HL-60/S4 treated with phorbol 12-myristate 13-acetate at 8.2 ng/mL for 4 days and 3 days (cell line): ENCODE measurements at regions not wholly inside any gene's neighbourhood (a gene's known extent, or its start where the extent isn't known, plus 50 kb on each side); places are given as distances from the start of the nearest gene placed in this dataset.

Source experiments
- in situ Hi-C: fragments of 300-500 bp; cut with MboI; formaldehyde crosslinking; loops from 2 replicates; pipeline ENCODE4 v1.15.0; 2022; ENCODE audit warnings: low sequenced_read_pairs

DNA sequence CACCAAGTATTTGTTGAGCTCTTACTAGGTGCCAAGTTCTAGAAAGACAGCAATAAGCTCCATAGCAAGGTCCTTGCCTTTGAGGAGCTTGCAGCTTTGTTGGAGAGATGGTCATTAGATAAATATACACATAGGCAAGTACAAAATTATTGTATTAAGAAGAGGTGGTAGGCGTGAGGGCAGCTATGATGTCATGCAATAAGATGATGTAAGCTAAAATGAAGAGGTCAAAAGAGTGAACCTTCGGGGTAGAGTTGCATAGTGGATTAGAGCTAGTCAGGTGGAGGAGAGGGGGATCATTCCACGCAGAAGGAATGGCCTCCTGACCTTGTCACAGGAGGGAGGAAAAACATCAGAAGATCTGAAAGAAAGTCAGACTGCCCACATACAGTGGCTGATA, 141.9 kb upstream of the PCSK2 start:
- in situ Hi-C loops, result no loop called here

DNA sequence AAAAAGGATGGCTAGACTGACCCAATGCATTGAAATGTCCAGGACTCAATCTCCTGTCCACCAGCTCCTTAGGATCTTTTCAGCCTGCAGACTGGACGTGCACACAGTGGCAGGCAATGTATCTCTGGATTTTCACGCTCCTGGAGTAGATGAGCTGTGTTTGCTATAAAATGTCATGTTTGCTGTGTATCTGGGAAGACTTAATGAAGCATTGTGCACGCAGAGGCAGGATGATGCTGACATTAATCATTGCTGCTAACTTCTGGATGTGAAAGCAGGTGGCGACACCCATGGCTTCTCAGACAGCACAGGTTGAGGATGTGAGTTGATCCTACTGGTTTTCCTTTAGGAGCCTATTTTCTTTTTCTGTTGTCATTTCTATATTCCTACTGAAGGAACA, 133.1 kb upstream of the PCSK2 start:
- in situ Hi-C loops, result no loop called here

DNA sequence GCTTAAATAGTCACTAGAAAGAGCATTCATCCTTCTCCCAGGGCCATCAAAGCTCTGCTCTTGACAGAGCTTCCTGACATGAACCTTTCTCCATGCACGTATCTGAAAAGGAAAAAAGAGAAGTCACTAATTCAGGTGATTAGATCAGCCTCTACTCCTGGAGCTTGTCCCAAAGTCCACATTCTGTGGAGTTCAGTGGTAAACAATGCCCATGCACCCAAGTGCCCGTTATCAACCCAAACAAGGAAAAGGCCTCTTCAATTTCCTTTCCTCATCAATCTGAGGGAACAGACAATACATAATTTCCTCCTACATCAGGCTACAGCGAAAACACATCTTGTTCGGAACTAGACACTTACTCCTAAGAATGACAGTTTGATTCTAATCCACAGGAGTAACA, 129.2 kb upstream of the PCSK2 start:
- in situ Hi-C loops, result no loop called here

DNA sequence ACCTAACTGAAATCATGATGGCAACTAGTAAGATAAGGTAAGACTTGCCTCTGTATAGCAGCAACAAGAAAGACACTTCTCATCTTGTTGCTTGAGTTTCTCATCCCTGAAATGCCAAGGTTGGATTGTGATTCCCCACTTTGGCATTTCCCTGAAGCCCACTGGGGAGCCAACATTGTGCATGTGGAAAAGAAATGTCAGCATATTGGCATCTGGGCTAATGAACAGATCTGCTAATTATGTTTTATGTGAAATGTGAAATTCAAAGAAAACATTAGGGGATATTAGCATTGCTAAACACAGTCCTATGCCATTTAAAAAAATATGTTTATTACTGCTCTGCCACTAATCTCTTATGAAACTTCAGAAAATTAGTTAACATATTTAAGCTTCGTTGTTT, 126.3 kb upstream of the PCSK2 start:
- in situ Hi-C loops, result no loop called here

DNA sequence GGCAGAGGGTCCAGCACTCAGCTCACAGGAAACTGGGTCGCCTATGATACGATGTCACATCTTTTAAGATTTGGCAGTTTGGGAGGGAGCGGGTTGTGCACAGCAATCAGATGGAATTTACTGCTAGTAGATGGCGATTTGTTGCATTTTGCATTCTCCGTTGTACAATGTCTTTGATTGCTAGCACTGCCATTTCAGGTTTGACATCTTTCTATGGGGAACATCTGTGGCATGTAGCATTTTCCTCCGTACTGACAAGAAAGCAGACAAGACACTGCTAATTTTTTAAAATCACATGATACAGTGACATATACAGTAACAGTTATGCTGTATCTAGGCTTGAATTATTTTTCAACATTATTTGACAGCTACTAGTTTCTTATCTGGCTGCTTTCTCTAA, 119.7 kb upstream of the PCSK2 start:
- in situ Hi-C loops, result no loop called here

DNA sequence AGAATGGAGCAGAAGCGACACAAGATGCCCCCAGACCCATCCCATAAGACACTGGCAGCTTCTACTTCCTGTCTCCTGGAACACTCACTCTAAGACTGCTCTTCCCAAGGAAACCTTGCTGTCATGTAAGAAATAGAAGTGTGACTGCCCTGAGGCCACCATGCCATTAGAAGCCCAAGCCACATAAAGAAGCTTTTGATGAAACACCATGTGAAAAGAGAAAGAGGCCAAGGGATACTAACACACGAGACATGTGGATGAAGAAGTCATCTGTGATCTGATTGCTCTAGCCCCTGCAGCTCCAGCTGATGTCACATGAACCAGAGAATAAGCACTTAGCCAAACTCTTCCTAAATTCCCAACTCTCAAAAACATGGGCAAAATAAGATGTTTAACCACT, 117.9 kb upstream of the PCSK2 start:
- in situ Hi-C loops, result no loop called here

DNA sequence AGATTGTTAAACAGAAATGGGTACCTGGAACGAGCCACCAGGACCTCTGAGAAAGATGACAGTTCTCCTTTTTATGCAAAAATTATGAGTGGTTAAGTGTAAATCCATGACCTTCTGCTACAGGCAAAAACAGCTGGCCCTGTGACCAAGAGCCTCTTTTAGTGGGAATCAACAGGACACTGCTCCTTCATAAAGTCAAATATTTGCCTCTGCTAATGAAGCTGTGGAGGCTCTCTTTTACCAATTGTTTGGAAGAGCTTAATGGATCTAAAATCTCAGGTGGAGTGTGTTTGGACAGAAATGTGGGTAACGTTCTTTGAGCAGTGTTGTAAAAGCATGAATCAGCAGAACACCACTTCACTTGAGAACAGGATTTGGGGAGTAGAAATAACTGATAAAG, 117.5 kb upstream of the PCSK2 start:
- in situ Hi-C loops, result no loop called here

DNA sequence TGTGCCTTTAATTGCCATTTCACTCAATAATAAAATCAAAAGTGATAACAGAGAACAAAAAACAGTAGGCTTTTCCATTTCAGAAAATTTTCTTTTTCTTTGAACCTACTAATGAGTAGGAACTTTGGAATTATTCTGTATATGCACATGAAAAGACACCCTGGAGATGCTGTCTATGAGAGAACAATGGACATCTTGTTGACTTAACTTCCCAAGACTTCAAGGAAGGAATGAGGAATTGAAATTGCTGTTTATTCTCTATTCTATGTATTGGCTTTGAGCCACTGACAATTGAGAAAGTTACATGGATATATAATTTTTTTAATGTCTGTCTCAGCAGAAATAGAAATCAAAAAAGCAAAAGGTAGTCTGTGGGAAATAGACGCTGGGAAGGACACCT, 98.6 kb upstream of the PCSK2 start:
- in situ Hi-C loops, result no loop called here

DNA sequence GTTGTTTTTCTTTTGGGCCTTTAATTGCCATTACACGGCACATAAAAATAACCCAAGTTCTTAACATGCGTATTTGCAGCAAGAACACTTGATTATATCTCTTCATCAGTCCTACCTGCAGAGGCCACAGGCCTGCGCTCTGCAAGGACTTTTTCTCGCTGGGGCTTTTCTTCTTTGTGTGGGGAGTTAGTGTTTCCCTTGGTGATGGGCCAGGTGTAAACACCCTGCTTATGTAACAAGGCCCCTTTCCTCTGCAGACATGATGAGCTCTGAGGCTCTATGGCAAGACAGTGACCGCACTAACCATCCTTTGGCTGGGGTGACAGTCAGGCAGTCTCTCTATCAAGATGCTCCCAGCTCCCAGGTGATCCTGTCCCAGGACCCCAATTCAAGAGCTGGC, 97.8 kb upstream of the PCSK2 start:
- in situ Hi-C loops, result no loop called here

DNA sequence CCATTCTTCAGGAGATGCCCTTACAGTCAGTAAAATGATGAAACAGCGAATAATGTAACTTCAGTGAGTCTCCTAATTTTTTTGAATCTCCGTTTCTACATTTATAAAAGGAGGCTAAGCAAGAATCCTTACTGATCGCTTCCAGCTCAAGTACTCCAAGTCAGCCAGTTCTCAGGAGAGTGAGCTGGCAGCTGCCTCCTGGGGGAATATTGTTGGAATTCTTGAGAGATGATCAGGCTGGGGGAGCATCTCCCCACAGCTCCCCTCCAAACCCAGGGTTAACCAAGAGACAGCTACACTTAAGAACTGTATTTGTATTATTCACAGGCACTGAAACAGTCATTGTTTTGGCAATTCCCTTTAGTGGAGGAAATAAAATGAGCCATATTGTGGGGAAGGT, 89.1 kb upstream of the PCSK2 start:
- in situ Hi-C loops, result no loop called here

DNA sequence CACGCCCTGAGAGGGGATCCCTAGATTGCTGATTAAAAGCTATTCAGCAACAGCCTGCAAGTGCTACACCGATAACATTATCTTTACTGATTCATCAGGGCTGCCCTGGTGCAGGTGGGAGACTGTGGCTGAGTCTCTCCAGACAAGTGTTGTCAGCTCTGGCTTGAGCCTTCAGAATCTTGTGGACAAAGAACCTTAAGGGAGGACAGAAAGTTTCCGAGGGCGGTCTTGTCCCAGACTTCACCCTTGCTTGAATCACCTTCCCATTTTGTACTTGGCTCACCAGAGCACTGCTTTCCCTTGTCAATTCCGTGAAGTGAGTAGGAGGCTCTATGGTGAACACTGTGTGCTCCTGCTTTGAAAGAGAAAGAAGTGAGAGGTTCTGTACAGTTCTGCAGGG, 88.6 kb upstream of the PCSK2 start:
- in situ Hi-C loops, result no loop called here

DNA sequence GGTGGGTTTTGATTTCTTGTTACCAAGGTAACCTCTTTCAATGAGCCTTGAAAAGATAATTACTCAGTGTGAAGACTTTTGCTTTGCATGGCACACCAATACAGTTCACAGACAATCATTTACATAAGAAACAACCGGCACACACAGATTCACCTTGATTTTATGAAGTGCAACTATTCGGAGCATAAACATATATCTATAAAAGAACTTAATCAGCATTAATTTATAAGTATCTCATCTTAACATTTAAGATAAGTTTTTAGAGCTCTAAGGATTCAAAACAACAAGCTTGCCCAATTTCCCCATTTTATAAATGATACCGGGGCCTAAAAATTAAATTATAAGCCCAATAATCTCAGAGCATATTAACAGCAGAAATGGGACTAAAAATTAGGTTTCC, 85.9 kb upstream of the PCSK2 start:
- in situ Hi-C loops, result no loop called here

DNA sequence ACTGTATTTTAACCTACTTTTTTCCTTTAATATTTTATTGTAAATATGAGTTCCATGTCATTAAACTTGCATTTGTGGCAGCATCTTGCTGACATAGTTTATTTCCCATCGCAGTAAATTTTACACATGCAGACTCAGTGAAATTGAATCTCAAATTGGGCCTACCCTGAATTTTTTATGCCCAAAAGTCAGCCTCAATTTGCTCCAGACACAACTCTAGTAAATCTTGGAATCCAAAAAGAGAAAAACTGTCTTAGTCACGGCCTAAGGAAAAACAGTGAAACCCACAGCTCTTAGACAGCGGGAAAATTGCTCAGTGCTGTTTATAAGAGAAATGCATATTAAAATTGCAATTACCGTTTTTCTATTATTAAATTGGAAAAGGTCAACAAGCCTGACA, 85.3 kb upstream of the PCSK2 start:
- in situ Hi-C loops, result no loop called here

DNA sequence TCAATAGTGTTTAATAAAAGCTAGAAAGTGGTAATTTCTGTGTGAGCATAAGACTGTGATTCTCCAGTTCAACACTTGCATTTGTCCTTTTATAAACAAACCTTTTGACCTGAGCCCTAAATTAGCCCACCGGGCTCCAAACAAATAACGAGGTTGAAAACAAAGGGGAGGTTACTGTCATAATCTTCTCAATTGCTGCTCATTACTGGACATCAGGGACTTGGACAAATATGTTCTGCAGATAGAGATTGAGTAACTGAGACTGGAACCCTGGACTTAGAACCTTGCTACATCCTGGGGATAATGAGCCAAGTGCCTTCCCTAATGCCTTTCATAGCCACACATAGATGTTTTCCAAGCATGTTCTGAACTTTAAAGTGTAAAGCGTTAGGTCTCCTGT, 84.2 kb upstream of the PCSK2 start:
- in situ Hi-C loops, result no loop called here

DNA sequence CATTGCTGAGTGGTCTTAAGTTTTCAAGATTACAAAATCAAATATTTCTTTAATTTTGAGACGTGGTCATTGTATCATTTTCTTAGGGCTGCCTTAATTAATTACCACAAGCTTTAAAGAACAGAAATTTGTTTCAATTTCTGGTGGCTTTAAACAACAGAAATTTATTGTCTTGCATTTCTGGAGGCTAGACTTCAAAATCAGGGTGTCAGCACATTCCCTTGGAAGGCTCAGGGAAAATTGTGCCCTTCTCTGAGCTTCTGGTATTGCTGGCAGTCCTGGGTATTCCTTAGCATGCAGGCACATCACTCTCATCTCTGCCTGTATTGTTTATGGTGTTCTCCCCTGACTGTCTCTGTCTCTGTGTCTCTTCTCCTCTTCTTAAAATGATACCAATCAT, 76.0 kb upstream of the PCSK2 start:
- in situ Hi-C loops, result no loop called here

DNA sequence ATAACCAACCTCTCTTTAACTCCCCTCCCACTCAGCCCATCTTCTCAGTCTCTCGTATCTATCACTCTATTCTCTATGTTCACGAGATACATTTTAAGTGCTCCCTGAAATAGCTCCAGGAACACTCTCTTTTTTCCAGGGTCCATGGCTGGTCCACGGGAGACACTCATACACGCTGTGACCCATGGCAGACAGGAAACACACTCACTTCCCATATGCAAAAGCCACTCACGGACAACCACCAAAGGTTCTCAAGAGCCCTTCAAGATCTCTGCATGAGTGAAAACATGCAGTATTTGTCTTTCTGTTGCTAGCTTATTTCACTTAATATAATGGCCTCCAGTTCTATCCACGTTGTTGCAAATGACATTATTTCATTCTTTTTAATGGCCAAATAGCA, 71.4 kb upstream of the PCSK2 start:
- in situ Hi-C loops, result no loop called here

DNA sequence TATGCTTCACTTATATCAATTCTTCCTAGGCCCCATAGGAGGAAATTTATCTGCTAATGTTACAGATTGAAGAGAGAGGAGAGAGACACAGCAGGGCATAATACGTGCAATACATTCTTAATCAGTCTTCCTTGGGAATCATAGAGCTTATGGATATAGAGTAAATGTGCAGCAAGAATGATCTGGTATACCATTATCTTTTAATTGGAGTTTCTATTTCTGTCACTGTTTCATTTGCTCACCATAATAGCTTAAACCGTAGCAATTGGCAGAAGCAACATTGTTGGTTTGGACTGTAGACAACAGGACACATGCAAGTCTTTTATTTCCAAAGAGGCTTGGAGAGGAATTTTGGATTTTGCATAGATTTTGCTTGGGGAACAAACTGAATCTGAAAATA, 68.1 kb upstream of the PCSK2 start:
- in situ Hi-C loops, result no loop called here

DNA sequence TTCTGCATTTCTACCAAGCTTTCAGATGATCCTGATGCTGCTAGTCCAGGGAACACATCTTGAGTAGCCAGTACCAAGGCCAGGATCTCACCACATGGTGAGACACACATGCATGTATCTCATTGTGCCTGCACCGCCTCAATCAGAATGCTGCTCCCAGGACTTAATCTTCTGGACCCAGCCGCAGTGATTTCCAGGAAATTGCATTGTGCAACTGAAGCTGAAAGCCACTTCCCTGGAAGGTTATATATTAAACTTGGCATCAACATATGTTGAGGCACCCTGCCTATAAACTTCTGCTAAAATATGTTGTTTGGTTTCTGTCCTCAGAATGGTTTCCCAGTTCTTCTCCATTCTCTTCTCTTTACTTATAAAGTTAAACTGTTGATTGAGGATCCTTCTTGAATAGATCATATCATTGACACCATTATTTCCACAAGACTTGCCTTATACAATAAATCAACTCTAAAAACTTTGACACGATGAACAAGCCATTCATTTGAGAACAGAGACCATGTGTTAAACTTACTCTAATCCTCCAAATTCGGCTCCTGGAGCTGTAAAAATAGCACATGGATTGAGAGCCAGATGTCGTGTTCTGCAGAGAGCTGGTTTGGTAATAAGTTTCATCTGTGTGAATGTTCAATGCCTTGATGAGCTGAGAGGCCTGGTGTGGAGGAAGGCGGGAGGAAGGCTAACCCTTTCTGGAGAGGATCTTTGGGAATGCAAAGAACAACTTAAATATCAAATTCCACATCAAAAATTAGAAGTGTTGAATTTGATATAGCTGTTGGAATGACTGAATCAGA, 65.0 kb upstream of the PCSK2 start:
- in situ Hi-C loops, result no loop called here

DNA sequence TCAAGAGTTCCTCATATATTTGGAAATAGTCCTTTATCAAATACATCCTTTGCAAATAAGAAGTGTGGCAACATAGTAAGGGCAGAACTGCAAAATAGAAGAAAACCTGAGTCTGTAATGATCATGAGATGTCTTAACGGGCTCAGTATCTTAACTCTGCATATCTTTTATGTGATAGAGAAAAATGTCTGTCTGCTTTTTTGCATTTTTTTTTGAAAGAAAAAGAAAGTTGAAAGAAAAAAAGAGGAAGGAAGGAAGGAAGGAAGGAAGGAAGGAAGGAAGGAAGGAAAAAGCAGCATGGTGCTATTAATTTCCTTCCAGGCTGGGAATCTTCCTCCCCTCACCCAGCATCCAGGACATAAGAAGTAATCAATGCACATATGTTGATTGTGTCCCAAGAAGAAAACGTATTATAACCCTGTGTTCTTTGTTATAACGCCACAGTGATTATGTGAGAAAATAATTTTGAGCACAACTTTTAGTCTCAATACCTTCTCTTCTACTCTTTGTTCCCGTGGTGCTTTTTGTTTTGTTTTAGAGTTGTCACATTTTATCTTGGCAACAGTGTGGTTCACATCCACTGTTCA, 58.7 kb upstream of the PCSK2 start:
- in situ Hi-C loops, result no loop called here

DNA sequence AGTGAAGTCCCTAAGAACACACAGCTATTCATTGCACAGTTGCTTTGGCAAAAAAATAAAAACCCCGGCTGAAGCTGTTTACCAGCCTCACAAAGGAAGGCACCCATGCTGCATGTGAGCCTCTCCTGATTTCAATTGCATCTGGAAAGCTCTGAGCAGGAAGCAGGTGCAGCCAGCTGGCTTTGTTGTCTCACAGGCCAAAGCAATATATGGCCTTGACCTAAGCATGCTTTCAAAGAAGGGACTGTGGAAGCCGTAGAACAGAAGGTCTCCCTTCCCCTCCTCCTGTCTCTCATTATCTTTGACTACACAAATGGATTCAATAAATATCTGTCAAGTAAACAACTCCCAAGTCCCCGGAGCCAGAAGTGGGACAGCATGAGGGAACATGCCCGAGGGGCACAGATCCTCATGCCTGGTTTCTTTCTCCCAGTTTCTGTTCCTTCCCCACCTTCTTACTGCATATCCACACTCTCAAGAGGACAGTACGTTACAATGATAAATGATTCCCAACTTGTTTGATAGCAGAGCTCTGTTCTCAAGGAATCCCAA, 57.2 kb upstream of the PCSK2 start:
- in situ Hi-C loops, result no loop called here

DNA sequence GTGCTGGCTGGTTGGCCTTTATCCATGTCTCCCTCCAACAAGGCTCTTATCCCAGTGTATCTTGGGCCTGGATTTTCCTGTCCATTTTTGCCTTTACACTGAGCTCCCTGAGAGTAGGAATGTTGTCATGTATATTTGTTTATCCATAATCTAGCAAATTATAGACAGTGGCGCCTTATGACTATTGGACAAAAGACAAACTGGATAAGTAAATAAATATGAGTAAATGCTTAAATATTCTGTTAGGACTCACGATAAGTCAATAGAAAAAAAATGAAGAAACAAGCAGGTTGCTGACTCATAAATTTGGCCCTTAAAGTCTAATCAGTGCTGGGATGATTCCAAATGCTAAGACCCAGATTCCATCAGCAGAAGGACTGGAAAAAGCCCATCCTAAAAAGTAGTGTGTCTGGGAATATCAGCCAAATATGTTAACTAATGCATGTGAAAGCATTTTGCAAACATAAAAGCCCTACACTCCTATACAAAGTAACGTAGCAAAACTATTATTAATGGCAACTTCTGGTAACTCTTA, 55.0 kb upstream of the PCSK2 start:
- in situ Hi-C loops, result no loop called here

DNA sequence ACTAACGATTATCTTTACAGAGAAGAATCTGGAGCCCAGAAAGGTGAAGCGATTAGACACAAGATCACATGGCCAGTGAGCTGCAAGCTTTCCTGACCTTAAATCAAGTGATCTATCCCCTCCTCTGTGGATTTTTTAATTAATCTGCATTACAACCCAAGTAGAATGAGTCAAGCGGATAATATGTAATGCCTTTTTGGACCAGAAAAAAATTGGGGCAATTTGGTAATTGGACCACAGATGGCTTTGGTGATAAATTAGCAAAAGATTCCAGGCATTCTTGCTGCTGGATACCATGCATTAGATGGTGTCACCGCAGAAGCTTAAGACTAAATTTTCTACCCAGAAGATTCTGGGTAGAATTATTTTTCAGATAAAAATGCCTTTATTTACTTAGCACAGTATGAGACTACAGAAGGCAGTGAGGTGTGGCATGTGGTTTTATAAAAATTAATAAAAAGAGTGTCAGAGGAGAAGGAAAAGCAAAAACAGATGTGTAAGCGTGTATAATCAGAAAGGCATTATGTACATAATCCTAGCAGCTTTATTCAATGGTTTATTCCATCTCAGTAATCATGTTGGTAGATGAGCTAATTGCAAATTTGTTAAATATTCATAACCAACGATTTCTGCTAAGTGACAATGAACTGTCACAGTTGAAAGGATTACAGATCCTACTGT, 53.9 kb upstream of the PCSK2 start:
- in situ Hi-C loops, result no loop called here
